SW480 (cell line): ENCODE measurements at regions not wholly inside any gene's neighbourhood (a gene's known extent, or its start where the extent isn't known, plus 50 kb on each side); places are given as distances from the start of the nearest gene placed in this dataset.

Experiments
- DNase-seq: peaks from one replicate; pipeline ENCODE4 v3.0.0-alpha.2; 2016; ENCODE audit warnings: low spot score

DNA sequence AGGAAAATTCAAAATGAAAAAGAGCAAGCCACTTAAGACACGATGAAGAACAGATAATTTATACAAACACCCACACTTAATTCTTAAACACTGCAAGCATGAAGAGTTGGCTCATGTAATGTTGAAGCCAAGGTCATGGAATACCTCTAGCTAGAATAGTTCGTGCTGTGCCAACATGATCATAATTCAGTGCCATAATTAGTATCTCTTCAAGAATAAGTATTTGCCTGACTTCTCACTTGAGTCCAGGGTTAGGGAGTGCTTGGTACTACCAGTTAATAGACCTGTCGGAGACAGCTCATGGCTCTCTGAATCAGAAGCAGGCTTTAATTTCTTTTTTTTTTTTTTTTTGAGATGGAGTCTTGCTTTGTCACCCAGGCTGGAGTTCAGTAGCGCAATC, 206.3 kb downstream of the UNC5CL start:
- no peak for DNase-seq

DNA sequence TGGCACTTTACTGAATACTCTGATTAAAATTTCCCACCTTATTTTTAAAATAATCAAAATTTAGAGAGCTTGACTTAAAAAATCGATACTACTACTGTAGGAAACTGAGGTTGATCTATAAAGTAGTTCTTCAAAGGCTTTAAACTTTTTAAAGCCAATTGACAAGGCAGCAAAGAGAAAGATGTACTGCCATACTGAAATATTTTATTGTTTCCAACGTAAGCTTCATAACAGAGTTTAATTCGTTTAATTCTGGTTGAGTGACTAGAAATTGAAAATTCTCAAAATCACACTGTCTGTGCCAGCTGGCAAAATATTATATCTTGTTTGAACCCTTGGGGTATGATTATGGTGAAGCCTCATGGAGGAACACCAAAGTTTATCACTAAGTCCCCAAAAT, 207.6 kb downstream of the UNC5CL start:
- no peak for DNase-seq

GRCh38 chr6:40825102-40825501, 213.9 kb downstream of the UNC5CL start:
- no peak for DNase-seq

- DNase-seq, result peak; percentile 22
Observed at GRCh38 chr6:40823917-40824891, 214.8 kb downstream of the UNC5CL start.

DNA sequence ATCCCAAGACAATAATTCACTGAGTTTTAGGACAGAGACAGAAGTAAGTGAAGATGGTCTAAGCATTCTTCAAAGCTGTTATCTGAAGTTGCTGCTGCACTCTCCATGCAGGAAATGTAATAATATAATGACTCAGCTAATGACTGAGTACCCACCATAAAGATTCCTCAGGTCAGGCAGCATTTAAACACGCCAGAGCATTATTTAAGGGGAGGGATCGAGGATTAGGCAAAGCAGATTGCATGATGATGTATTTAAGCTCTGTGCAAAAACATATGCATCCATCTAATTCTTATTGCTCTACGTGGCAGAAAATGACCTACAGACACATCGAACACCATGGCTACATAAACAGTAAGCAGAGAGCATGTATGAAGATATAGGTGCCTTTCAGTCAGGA, 216.4 kb downstream of the UNC5CL start:
- DNase-seq, result no peak

DNA sequence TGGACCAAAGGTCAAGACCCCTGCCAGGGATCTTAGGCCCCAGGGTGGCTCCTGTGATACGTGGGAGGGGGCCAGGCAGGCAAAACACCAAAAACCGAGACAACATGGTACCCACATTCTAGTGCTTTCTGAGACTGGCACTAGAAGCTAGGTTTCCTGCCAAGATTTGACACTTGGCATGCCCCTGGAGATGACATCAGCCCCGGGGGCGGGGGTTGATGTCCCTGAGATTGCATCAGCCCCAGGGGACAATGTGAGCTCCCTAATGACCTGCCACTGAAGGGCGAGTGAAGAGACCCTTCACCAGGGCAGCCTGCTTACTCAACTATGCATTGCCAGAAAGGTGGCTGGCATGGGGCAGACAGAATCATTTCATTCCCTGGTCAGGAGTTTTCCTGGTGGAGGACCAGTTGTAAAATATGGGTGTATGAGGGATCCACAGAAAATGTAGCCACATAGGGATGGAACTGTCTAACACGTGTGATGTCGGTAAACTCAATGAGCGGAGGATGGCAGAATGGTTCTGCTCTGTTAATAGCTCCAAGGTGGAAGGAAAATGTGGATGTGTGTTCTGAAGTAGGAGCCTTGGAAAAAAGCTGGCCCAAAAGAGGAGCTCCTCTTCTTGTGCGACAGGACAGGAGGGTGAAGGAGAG, 219.7 kb downstream of the UNC5CL start:
- peak; percentile 14 for DNase-seq

DNA sequence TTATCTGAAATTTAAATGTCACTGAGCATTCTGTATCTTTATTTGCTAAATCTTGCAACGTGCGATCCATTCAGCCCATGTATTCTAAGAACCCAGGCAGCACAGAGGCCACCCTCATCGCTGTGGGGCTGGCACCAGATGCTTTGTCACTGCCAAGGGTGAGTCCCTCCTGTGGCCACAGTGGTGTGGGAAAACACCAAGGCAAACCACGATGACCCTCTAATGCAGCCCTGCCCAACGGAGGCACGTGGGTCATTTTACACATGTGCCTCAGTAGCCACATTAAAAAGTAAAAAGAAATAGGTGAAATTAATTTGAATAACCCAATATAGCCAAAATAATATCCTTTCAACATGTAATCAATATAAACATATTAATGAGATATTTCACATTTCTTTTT, 221.7 kb downstream of the UNC5CL start:
- no peak for DNase-seq

DNA sequence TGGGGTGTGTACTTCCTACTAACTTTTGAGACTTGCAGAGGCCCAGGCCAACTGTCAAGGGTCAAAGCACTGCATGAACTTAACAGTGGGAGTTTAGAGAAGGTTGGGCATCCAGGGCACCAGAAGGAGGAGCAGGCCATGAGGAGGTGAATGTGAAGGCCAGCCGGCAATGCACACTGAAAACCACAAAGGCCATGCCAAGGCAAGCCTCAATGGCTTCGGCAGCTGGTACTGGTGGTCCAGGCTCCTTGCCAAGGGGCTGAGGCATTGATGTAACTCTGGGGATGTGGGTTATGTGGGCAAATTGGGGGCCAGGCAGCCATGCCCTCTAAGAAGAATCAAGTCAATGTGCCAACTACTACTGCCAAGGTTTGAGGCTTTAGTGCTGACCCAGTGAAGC, 222.4 kb downstream of the UNC5CL start:
- no peak for DNase-seq

- no peak for DNase-seq
Observed at GRCh38 chr6:40815731-40816130, 223.3 kb downstream of the UNC5CL start.

DNA sequence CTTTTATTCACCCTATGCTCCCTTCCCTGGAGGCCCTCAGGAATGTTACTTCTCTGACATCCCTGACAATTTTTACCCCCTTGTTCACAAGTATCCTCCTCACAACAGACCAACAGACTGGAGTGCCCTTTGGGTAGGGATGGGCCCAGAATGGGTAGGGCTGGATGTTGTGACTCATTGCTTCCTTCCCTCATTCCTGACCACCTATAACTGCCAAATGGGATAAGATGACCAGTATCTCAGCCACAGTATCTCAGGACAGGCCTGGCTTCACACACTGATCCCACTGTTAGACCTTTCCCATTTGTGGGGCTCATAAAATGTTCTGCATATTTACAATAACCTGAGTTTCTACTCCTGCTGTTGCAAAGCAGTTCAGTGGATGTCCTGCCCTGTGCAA, 223.0 kb upstream of the LRFN2 start:
- DNase-seq, result peak; percentile 11

DNA sequence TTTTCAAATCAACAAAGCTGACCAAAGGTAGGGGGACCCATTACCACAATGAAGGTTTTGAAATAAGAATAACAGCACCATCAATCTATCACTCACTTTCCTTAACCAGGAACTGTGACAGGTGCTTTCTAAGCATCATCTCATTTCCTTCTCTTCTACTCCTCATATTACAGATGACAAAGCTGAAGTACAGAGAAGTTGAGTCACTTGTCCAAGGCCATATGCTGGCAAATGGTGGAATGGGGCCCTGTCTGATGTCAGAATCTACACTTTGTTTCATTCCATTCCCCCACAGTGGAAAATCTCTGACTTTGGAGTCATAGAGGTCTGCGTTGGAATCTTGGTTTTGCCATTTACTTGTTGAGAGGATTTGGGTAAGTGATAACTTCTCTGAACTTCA, 222.5 kb upstream of the LRFN2 start:
- no peak for DNase-seq

DNA sequence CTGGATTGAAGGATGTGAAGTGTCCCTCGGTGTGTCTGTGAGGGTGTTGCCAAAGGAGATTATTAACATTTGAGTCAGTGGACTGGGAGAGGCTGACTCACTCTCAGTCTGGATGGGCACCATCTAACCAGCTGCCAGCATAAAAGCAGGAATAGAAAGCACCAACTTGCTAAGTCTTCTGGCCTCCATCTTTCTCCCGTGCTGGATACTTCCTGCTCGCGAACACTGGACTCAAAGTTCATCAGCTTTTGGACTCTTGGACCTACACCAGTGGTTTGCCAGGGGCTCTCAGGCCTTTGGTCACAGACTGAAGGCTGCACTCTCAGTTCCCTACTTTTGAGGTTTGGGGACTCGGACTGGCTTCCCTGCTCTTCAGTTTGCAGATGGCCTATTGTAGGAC, 220.3 kb upstream of the LRFN2 start:
- DNase-seq, result no peak

GRCh38 chr6:40806256-40806864, 219.2 kb upstream of the LRFN2 start:
- DNase-seq, result no peak

GRCh38 chr6:40805336-40805735, 218.2 kb upstream of the LRFN2 start:
- no peak for DNase-seq

- no peak for DNase-seq
Observed at GRCh38 chr6:40804905-40805304, 217.7 kb upstream of the LRFN2 start.

GRCh38 chr6:40803897-40804702, 216.9 kb upstream of the LRFN2 start:
- DNase-seq, result no peak

GRCh38 chr6:40802481-40802880, 215.3 kb upstream of the LRFN2 start:
- DNase-seq, result no peak

GRCh38 chr6:40799296-40800140, 212.4 kb upstream of the LRFN2 start:
- no peak for DNase-seq

DNA sequence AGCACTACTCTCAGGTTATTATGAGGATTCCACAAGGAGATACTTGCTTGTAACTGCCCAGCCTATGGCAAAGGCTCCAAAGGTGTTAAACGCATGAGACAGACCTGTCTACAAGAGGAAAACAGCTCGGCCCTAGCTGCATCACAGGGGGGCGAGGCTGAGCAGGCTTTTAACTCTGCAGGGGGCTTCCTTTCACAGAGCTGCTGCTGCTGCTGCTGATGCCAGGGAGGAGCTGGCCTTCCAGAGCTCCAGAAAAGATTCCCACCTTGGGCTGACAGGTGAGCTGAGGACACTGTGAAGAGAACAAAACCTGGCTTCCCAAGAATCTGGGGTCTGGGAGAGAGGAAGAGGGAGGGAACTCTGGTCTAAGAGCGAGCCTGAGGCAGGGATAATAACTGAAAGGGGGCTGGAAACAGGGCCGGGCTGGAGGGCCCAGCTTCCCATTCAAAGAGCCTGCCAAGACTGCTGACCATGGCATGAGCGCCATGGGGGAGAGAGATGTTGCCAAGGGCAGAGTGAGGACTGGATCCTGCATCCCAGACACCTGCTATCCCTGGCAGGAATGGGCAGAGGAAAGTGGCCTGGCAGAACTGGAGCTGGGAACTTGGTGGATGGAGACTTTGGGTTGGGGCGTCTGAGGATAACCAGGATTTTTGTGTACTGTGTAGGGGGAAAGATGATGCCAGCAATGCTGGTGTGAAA, 211.1 kb upstream of the LRFN2 start:
- DNase-seq, result no peak
